Breast epithelium (tissue), 4 donors: ENCODE measurements at regions not wholly inside any gene's neighbourhood (a gene's known extent, or its start where the extent isn't known, plus 50 kb on each side); places are given as distances from the start of the nearest gene placed in this dataset.

Source experiments
- DNase-seq, 2 donors: peaks; one replicate each; pipeline ENCODE4 v3.0.0-alpha.2; 2019; ENCODE audit warnings: low spot score in 2 of 2
- H3K27ac ChIP-seq, 2 donors: fragments of 200-600 bp; sonication (generic) in 1 of 2; one replicate each; pipeline ENCODE4 v1.5.1; 2016 to 2019; ENCODE audit warnings: mild to moderate bottlenecking in 1 of 2
- H3K27me3 ChIP-seq, 2 donors: fragments of 200-600 bp; sonication (generic) in 1 of 2; one replicate each; pipeline versions ENCODE4 v1.5.1 to v1.6.0; 2017 to 2019; ENCODE audit warnings: control low read depth in 1 of 2, mild to moderate bottlenecking in 1 of 2
- H3K36me3 ChIP-seq: fragments of 200-600 bp; one replicate; pipeline ENCODE4 v1.5.1; 2019
- H3K4me1 ChIP-seq, 2 donors: fragments of 200-600 bp; sonication (generic); one replicate each; pipeline ENCODE4 v1.5.1; 2016 to 2019; ENCODE audit warnings: control low read depth in 1 of 2
- H3K4me3 ChIP-seq, 3 donors: fragments of 200-600 bp; sonication (generic); 1 replicate in 2 of 3; 2 replicates in 1 of 3; pipeline ENCODE4 v1.5.1; 2016 to 2019; ENCODE audit warnings: mild to moderate bottlenecking in 3 of 3, moderate library complexity in 2 of 3
- H3K9me3 ChIP-seq, 2 donors: fragments of 200-600 bp; sonication (generic) in 1 of 2; one replicate each; pipeline ENCODE4 v1.5.1; 2016 to 2019; ENCODE audit warnings: control low read depth in 1 of 2
- CTCF ChIP-seq, 3 donors: fragments of 450-650 bp; IDR thresholded peaks; one replicate each; pipeline ENCODE4 v1.5.1; 2016 to 2017; ENCODE audit warnings: antibody characterized with exemption in 3 of 3, mild to moderate bottlenecking in 3 of 3, moderate library complexity in 3 of 3
- POLR2A ChIP-seq: fragments of 450-650 bp; IDR thresholded peaks from one replicate; pipeline ENCODE4 v1.6.1; 2016; ENCODE audit warnings: antibody characterized with exemption, mild to moderate bottlenecking, moderate library complexity
- POLR2AphosphoS5 ChIP-seq, 3 donors: sonication (generic); formaldehyde crosslinking; IDR thresholded peaks; one replicate each; pipeline ENCODE4 v1.6.1; 2017; ENCODE audit warnings: antibody characterized with exemption in 3 of 3
- intact Hi-C: fragments of 100-400 bp; cut with DNase I; formaldehyde crosslinking; loops from one replicate; pipeline ENCODE4 v1.15.1; 2023; ENCODE audit warnings: low total_unique reads

GRCh38 chr22:47570300-47570685 lies 807.8 kb downstream of the TBC1D22A start:
- TF ChIP-seq POLR2AphosphoS5 (IDR thresholded peaks at IDR 0.05), result no peak
- no peak for TF ChIP-seq POLR2A
- TF ChIP-seq CTCF (IDR thresholded peaks at IDR 0.05), result no peak
- H3K4me1 ChIP-seq, result no peaks in the 10 kb centered on the region
- no peak overlapping the region for H3K4me3 ChIP-seq
- H3K9me3 ChIP-seq, result no peaks in the 10 kb centered on the region
- H3K36me3 ChIP-seq, result no peaks in the 10 kb centered on the region
- intact Hi-C loops, result no loop called here
- no peak for DNase-seq
- H3K27me3 ChIP-seq, result peaks cover 0 to 14% of the 10 kb centered on the region in 2 donors
- H3K27ac ChIP-seq, result no peak overlapping the region

GRCh38 chr22:47569389-47570299 lies 807.2 kb downstream of the TBC1D22A start:
- Histone ChIP-seq H3K27ac (no peak overlapping the region), H3K9me3 (no peaks in the 10 kb centered on the region), H3K4me3 (no peak overlapping the region), H3K27me3 (peaks cover 0 to 16% of the 10 kb centered on the region in 2 donors), H3K36me3 (no peaks in the 10 kb centered on the region), H3K4me1 (no peaks in the 10 kb centered on the region)
- intact Hi-C loops, result no loop called here
- DNase-seq, result no peak
- no peak for TF ChIP-seq POLR2A
- no peak for TF ChIP-seq POLR2AphosphoS5 (IDR thresholded peaks at IDR 0.05)
- no peak for TF ChIP-seq CTCF (IDR thresholded peaks at IDR 0.05)

- DNase-seq, result no peak
- TF ChIP-seq POLR2A (no peak), POLR2AphosphoS5 (IDR thresholded peaks at IDR 0.05) (no peak), CTCF (IDR thresholded peaks at IDR 0.05) (no peak)
- H3K4me3 ChIP-seq, result no peak overlapping the region
Observed at GRCh38 chr22:47568700-47569099, 806.2 kb downstream of the TBC1D22A start.

GRCh38 chr22:47567126-47568090 lies 805.0 kb downstream of the TBC1D22A start:
- Histone ChIP-seq H3K4me3 (no peak overlapping the region), H3K9me3 (no peaks in the 10 kb centered on the region), H3K27ac (no peak overlapping the region), H3K36me3 (no peaks in the 10 kb centered on the region), H3K4me1 (no peaks in the 10 kb centered on the region), H3K27me3 (peaks cover 0 to 34% of the 10 kb centered on the region in 2 donors)
- DNase-seq, result no peak
- TF ChIP-seq POLR2A (no peak), CTCF (IDR thresholded peaks at IDR 0.05) (no peak), POLR2AphosphoS5 (IDR thresholded peaks at IDR 0.05) (no peak)
- intact Hi-C loops, result no loop called here

More at GRCh38 chr22:47568700-47569099, 806.2 kb downstream of the TBC1D22A start:
- intact Hi-C loops, result no loop called here
- Histone ChIP-seq H3K27me3 (peaks cover 0 to 22% of the 10 kb centered on the region in 2 donors), H3K27ac (no peak overlapping the region), H3K9me3 (no peaks in the 10 kb centered on the region), H3K36me3 (no peaks in the 10 kb centered on the region), H3K4me1 (no peaks in the 10 kb centered on the region)
